Central memory CD8-positive, alpha-beta T cell (primary cell): ENCODE measurements at regions not wholly inside any gene's neighbourhood (a gene's known extent, or its start where the extent isn't known, plus 50 kb on each side); places are given as distances from the start of the nearest gene placed in this dataset.
"Not testable (repeated sequence)": the region's sequence is repeated elsewhere in the genome, so short reads cannot be mapped to it uniquely, and the experiment has no call there.

Source experiments
- ATAC-seq: fragments of 150-1000 bp; cut with Tn5 transposase; replicated peaks from 2 replicates; pipeline ENCODE4 v1.10.0; 2022; ENCODE audit warnings: mild to moderate bottlenecking, moderate FRiP score, moderate number of reproducible peaks; ENCODE audit not compliant: poor library complexity, severe bottlenecking; ENCODE audit errors: extremely low read depth
- DNase-seq, 2 donors: peaks; one replicate each; pipeline ENCODE4 v3.0.0; 2021; ENCODE audit warnings: low spot score in 2 of 2
- H3K27ac Mint-ChIP-seq: one replicate; pipeline ENCODE4 v1.8.0; 2022; ENCODE audit warnings: low read depth, mild to moderate bottlenecking, moderate library complexity, mixed read lengths
- H3K27me3 Mint-ChIP-seq: one replicate; pipeline ENCODE4 v1.8.0; 2022; ENCODE audit warnings: mixed read lengths
- H3K36me3 Mint-ChIP-seq: one replicate; pipeline ENCODE4 v1.8.0; 2022; ENCODE audit warnings: mild to moderate bottlenecking, moderate library complexity, mixed read lengths; ENCODE audit not compliant: insufficient read depth
- H3K4me1 Mint-ChIP-seq: one replicate; pipeline ENCODE4 v1.8.0; 2022; ENCODE audit warnings: mixed read lengths
- H3K4me3 Mint-ChIP-seq: one replicate; pipeline ENCODE4 v1.8.0; 2022; ENCODE audit warnings: mild to moderate bottlenecking, moderate library complexity, mixed read lengths
- H3K9me3 Mint-ChIP-seq: one replicate; pipeline ENCODE4 v1.8.0; 2022; ENCODE audit warnings: mixed read lengths

GRCh38 chr2:14866736-14867352, 234.3 kb downstream of the LRATD1 start:
- no peaks in the 10 kb centered on the region for H3K4me1 Mint-ChIP-seq
- H3K27ac Mint-ChIP-seq, result no peak overlapping the region
- H3K4me3 Mint-ChIP-seq, result no peak overlapping the region
- H3K9me3 Mint-ChIP-seq, result peaks cover 5% of the 10 kb centered on the region
- H3K27me3 Mint-ChIP-seq, result peaks cover 18% of the 10 kb centered on the region
- DNase-seq, result no peak
- no peak for ATAC-seq
- H3K36me3 Mint-ChIP-seq, result no peaks in the 10 kb centered on the region

GRCh38 chr2:14867853-14868252, 235.3 kb downstream of the LRATD1 start:
- H3K36me3 Mint-ChIP-seq, result no peaks in the 10 kb centered on the region
- H3K4me3 Mint-ChIP-seq, result no peak overlapping the region
- H3K9me3 Mint-ChIP-seq, result peaks cover 5% of the 10 kb centered on the region
- no peak for DNase-seq
- ATAC-seq, result no peak
- no peaks in the 10 kb centered on the region for H3K4me1 Mint-ChIP-seq
- H3K27me3 Mint-ChIP-seq, result peaks cover 18% of the 10 kb centered on the region
- H3K27ac Mint-ChIP-seq, result no peak overlapping the region

GRCh38 chr2:14872779-14873325, 240.3 kb downstream of the LRATD1 start:
- ATAC-seq (no peak), DNase-seq (no peak)
- Mint-ChIP-seq H3K27me3 (peaks cover 18% of the 10 kb centered on the region), H3K4me1 (no peaks in the 10 kb centered on the region), H3K27ac (no peak overlapping the region), H3K36me3 (no peaks in the 10 kb centered on the region), H3K9me3 (peaks cover 9% of the 10 kb centered on the region), H3K4me3 (peak overlapping the region; percentile 18)

- Mint-ChIP-seq H3K27me3 (peaks cover 10% of the 10 kb centered on the region), H3K27ac (no peak overlapping the region), H3K4me1 (no peaks in the 10 kb centered on the region), H3K9me3 (peaks cover 9% of the 10 kb centered on the region), H3K4me3 (no peak overlapping the region), H3K36me3 (peaks cover 2% of the 10 kb centered on the region)
- no peak for DNase-seq
- no peak for ATAC-seq
Observed at GRCh38 chr2:14881651-14882327, 249.3 kb downstream of the LRATD1 start.

GRCh38 chr2:14884651-14885050, 252.1 kb downstream of the LRATD1 start:
- Mint-ChIP-seq H3K27ac (no peak overlapping the region), H3K27me3 (peaks cover 5% of the 10 kb centered on the region)

GRCh38 chr2:14891546-14891945, 259.0 kb downstream of the LRATD1 start:
- DNase-seq (no peak), ATAC-seq (no peak)
- H3K4me1 Mint-ChIP-seq, result no peaks in the 10 kb centered on the region
- no peaks in the 10 kb centered on the region for H3K36me3 Mint-ChIP-seq
- H3K4me3 Mint-ChIP-seq, result no peak overlapping the region
- peaks cover 33% of the 10 kb centered on the region for H3K27me3 Mint-ChIP-seq
- no peak overlapping the region for H3K27ac Mint-ChIP-seq
- H3K9me3 Mint-ChIP-seq, result no peaks in the 10 kb centered on the region

More at GRCh38 chr2:14884651-14885050, 252.1 kb downstream of the LRATD1 start:
- Mint-ChIP-seq H3K9me3 (peaks cover 5% of the 10 kb centered on the region), H3K36me3 (peaks cover 2% of the 10 kb centered on the region), H3K4me1 (no peaks in the 10 kb centered on the region), H3K4me3 (no peak overlapping the region)
- DNase-seq (no peak), ATAC-seq (no peak)

- Mint-ChIP-seq H3K36me3 (no peaks in the 10 kb centered on the region), H3K9me3 (no peaks in the 10 kb centered on the region), H3K4me3 (no peak overlapping the region), H3K4me1 (no peaks in the 10 kb centered on the region), H3K27ac (no peak overlapping the region), H3K27me3 (peaks cover 45% of the 10 kb centered on the region)
- ATAC-seq (no peak), DNase-seq (no peak)
Observed at GRCh38 chr2:14896330-14897030, 264.0 kb downstream of the LRATD1 start.

- no peak overlapping the region for H3K4me3 Mint-ChIP-seq
- no peak for DNase-seq
- no peaks in the 10 kb centered on the region for H3K36me3 Mint-ChIP-seq
- H3K4me1 Mint-ChIP-seq, result no peaks in the 10 kb centered on the region
- no peaks in the 10 kb centered on the region for H3K9me3 Mint-ChIP-seq
- H3K27ac Mint-ChIP-seq, result no peak overlapping the region
- peaks cover 15% of the 10 kb centered on the region for H3K27me3 Mint-ChIP-seq
- ATAC-seq, result no peak
Observed at GRCh38 chr2:14899621-14900414, 267.3 kb downstream of the LRATD1 start.

- Mint-ChIP-seq H3K4me3 (no peak overlapping the region), H3K36me3 (no peaks in the 10 kb centered on the region), H3K9me3 (no peaks in the 10 kb centered on the region), H3K27me3 (peaks cover 14% of the 10 kb centered on the region), H3K4me1 (no peaks in the 10 kb centered on the region), H3K27ac (no peak overlapping the region)
- no peak for DNase-seq
- ATAC-seq, result no peak
Observed at GRCh38 chr2:14901737-14902136, 269.2 kb downstream of the LRATD1 start.

GRCh38 chr2:14902953-14903352, 270.4 kb downstream of the LRATD1 start:
- Mint-ChIP-seq H3K9me3 (no peaks in the 10 kb centered on the region), H3K36me3 (no peaks in the 10 kb centered on the region), H3K27ac (no peak overlapping the region), H3K4me3 (no peak overlapping the region), H3K27me3 (peaks cover 6% of the 10 kb centered on the region), H3K4me1 (no peaks in the 10 kb centered on the region)
- ATAC-seq (no peak), DNase-seq (no peak)

- H3K27me3 Mint-ChIP-seq, result peaks cover 2% of the 10 kb centered on the region
- no peaks in the 10 kb centered on the region for H3K9me3 Mint-ChIP-seq
- H3K36me3 Mint-ChIP-seq, result no peaks in the 10 kb centered on the region
- DNase-seq (peak in 1 of 2 donors; percentile 19), ATAC-seq (peak; percentile 62)
- H3K4me3 Mint-ChIP-seq, result no peak overlapping the region
- H3K27ac Mint-ChIP-seq, result no peak overlapping the region
- no peaks in the 10 kb centered on the region for H3K4me1 Mint-ChIP-seq
Observed at GRCh38 chr2:14903709-14904374, 271.3 kb downstream of the LRATD1 start.

- ATAC-seq, H3K27me3 Mint-ChIP-seq, H3K9me3 Mint-ChIP-seq, H3K4me1 Mint-ChIP-seq, H3K4me3 Mint-ChIP-seq, H3K27ac Mint-ChIP-seq, DNase-seq, H3K36me3 Mint-ChIP-seq: not testable (repeated sequence)
Observed at GRCh38 chr2:14904378-14904777, 271.9 kb downstream of the LRATD1 start.
